Left lung (tissue), 4 donors: ENCODE measurements at regions not wholly inside any gene's neighbourhood (a gene's known extent, or its start where the extent isn't known, plus 50 kb on each side); places are given as distances from the start of the nearest gene placed in this dataset.
A peak's percentile ranks its signal among the peaks of the same experiment; 100 is the strongest.
"Not testable (repeated sequence)": the region's sequence is repeated elsewhere in the genome, so short reads cannot be mapped to it uniquely, and the experiment has no call there.

Experiments
- ATAC-seq: fragments of 200-7000 bp; cut with Tn5 transposase; one replicate; pipeline ENCODE4 v1.9.1; 2020; ENCODE audit warnings: moderate library complexity
- DNase-seq, 4 donors: peaks; one replicate each; pipeline ENCODE4 v3.0.0-alpha.2; 2013 to 2020
- H3K27ac ChIP-seq, 2 donors: fragments of 200-600 bp; sonication (generic) in 1 of 2; one replicate each; pipeline versions ENCODE4 v1.5.0 to v1.8.0; 2020 to 2021
- H3K27me3 ChIP-seq, 2 donors: fragments of 200-600 bp; sonication (generic) in 1 of 2; one replicate each; pipeline versions ENCODE4 v1.5.0 to v1.8.0; 2020 to 2021
- H3K36me3 ChIP-seq, 2 donors: fragments of 200-600 bp; sonication (generic) in 1 of 2; one replicate each; pipeline versions ENCODE4 v1.5.0 to v1.8.0; 2020 to 2021
- H3K4me1 ChIP-seq, 2 donors: fragments of 200-600 bp; one replicate each; pipeline ENCODE4 v1.8.0; 2021
- H3K4me3 ChIP-seq, 2 donors: fragments of 200-600 bp; sonication (generic) in 1 of 2; one replicate each; pipeline versions ENCODE4 v1.5.0 to v1.8.0; 2020 to 2021; ENCODE audit warnings: mild to moderate bottlenecking in 1 of 2
- H3K9me3 ChIP-seq, 2 donors: fragments of 200-600 bp; sonication (generic) in 1 of 2; one replicate each; pipeline versions ENCODE4 v1.5.0 to v1.8.0; 2020 to 2021
- intact Hi-C, 2 donors: fragments of 100-400 bp; cut with DNase I; formaldehyde crosslinking; loops; one replicate each; pipeline versions ENCODE4 v1.11.2 to v1.14.2; 2022
- TF ChIP-seq, protein P1 (sequence below), 2 donors: fragments of 200-600 bp; sonication (generic) in 1 of 2; IDR thresholded peaks; one replicate each; pipeline versions ENCODE4 v1.5.0 to v1.8.0; 2021; ENCODE audit warnings: antibody characterized with exemption in 2 of 2
- donor health status: DM: no; HTN: yes; CAD: no.
- donor health status: DM: no; HTN: no; CAD: no.

DNA sequence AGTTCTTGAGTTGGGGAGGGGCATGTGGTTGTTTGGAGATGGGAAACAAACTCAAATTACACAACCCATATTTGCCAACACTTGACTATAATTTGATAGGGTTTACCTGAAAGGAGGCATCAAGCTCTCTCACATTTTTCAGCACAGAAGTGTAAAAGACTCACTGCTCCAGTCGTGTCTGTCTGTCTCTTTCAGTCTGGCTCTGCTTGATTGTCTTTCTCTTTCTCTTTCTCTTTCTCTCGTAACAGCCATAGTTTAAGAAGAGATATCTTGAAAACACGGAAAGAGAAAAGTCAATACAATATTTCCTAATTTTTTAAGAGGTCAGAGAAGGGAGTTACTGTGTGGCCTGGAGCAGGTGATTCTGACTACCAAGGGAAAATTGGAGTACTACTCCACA lies 413.6 kb upstream of the CXorf51A start:
- Histone ChIP-seq H3K36me3 (no peaks in the 10 kb centered on the region), H3K4me3 (no peak overlapping the region), H3K9me3 (no peaks in the 10 kb centered on the region), H3K27ac (no peak overlapping the region), H3K27me3 (no peaks in the 10 kb centered on the region), H3K4me1 (no peaks in the 10 kb centered on the region)
- DNase-seq, result no peak
- ATAC-seq, result peak; percentile 26
- intact Hi-C loops, result no loop called here
- TF ChIP-seq, protein P1, sequence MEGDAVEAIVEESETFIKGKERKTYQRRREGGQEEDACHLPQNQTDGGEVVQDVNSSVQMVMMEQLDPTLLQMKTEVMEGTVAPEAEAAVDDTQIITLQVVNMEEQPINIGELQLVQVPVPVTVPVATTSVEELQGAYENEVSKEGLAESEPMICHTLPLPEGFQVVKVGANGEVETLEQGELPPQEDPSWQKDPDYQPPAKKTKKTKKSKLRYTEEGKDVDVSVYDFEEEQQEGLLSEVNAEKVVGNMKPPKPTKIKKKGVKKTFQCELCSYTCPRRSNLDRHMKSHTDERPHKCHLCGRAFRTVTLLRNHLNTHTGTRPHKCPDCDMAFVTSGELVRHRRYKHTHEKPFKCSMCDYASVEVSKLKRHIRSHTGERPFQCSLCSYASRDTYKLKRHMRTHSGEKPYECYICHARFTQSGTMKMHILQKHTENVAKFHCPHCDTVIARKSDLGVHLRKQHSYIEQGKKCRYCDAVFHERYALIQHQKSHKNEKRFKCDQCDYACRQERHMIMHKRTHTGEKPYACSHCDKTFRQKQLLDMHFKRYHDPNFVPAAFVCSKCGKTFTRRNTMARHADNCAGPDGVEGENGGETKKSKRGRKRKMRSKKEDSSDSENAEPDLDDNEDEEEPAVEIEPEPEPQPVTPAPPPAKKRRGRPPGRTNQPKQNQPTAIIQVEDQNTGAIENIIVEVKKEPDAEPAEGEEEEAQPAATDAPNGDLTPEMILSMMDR (IDR thresholded peaks at IDR 0.05), result no peak

DNA sequence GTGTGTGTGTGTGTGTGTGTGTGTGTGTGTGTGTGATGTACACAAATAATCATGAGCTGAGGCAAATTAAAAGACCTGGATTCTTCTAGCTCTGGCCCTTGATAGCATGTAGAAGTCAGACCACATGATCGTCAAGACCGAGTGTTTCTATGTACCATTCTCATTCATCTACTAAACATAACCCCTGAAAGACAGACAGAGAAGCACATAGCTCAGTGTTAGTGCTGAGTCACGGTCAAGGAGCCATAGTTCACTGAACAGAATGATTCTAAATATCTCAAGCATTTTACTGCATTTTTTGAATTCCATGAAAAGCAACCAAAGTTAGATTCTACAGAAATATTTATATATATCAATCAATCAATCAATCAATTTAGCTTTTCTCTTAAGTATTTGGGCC lies 412.3 kb upstream of the CXorf51A start:
- TF ChIP-seq, protein P1 (IDR thresholded peaks at IDR 0.05), result no peak
- H3K36me3 ChIP-seq, result no peaks in the 10 kb centered on the region
- no peaks in the 10 kb centered on the region for H3K4me1 ChIP-seq
- ATAC-seq (no peak), DNase-seq (no peak)
- H3K27ac ChIP-seq, result no peak overlapping the region
- H3K4me3 ChIP-seq, result no peak overlapping the region
- H3K27me3 ChIP-seq, result no peaks in the 10 kb centered on the region
- no peaks in the 10 kb centered on the region for H3K9me3 ChIP-seq
- intact Hi-C loops, result no loop called here

DNA sequence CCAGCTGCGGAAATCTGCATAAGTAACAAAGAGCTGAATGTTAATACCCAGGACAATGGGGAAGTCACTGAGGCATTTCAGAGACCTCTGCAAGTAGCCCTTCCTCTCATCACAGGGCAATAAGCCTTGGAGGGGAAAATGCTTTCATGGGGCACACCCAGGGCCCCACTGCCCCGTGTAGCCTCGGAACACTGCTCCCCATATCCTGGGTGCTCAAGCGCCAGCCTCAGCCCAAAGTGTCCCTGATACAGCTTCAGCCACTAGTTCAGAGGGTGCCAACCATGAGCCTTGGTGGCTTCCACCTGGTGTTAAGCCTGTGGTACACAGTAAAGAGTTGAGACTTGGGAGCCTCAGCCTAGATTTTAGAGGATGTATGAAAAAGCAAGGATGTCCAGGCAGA lies 402.8 kb upstream of the CXorf51A start:
- intact Hi-C loops, result no loop called here
- H3K4me3 ChIP-seq, result no peak overlapping the region
- TF ChIP-seq, protein P1 (IDR thresholded peaks at IDR 0.05), result no peak
- H3K27me3 ChIP-seq, result no peaks in the 10 kb centered on the region
- H3K4me1 ChIP-seq, result no peaks in the 10 kb centered on the region
- H3K9me3 ChIP-seq, result no peaks in the 10 kb centered on the region
- H3K27ac ChIP-seq, result no peak overlapping the region
- no peaks in the 10 kb centered on the region for H3K36me3 ChIP-seq
- DNase-seq, result no peak
- ATAC-seq, result no peak

DNA sequence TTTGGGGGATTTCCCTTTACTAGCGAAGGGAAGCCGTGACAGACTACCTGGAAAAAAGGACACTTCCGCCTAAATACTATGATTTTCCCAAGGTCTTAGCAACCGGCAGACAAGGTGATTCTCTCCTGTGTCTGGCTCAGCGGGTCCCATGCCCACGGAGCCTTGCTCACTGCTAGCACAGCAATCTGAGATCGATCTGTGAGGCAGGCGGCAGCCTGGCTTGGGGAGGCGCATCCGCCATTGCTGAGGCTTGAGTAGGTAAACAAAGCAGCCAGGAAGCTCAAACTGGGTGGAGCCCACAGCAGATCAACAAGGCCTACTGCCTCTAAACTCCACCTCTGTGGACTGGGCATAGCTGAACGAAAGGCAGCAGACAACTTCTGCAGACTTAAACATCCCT lies 385.9 kb upstream of the CXorf51A start:
- H3K36me3 ChIP-seq, H3K27me3 ChIP-seq, H3K27ac ChIP-seq, intact Hi-C loops, H3K9me3 ChIP-seq, ATAC-seq, H3K4me3 ChIP-seq, DNase-seq, H3K4me1 ChIP-seq: not testable (repeated sequence)

DNA sequence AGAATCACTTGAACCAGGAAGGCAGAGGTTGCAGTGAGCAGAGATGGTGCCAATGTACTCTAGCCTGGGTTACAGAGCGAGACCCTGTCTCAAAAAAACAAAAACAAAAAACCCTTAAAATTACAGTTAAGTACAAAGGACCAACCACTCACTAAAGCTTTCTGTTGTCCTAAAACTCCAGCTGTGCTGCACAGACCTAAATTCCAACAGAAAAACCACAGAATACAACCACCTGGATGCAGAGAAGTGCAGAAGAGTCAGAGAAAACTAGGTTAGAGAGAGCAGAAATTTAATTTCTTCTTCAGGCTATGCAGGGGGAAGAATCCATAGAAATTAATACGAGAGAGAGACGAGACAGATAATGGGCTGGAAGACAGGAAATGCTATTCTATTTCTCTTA lies 376.8 kb upstream of the CXorf51A start:
- intact Hi-C loops, result no loop called here
- Histone ChIP-seq H3K27ac (no peak overlapping the region), H3K4me3 (no peak overlapping the region), H3K4me1 (no peaks in the 10 kb centered on the region), H3K36me3 (no peaks in the 10 kb centered on the region), H3K9me3 (no peaks in the 10 kb centered on the region), H3K27me3 (no peaks in the 10 kb centered on the region)
- ATAC-seq, result no peak
- TF ChIP-seq, protein P1 (IDR thresholded peaks at IDR 0.05), result no peak
- DNase-seq, result no peak

DNA sequence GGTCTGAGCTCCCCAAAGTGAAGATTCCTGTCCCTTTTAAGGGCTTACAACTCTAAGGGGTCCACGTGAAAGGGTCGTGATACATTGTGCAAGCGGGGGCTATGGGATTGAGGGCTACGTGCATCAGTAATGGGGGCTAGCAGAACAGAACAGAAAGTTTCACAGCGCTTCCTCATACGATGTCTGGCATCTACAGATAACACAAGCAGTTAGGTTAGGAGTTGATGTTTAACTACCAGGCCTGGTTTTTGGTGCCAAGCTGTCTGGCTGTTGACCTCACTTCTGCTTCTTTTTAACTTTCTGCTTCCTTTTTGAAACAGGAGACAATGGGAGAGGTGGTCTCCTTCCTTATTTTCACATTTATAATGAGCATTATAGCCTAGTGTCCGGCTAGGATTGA lies 368.6 kb upstream of the CXorf51A start:
- no peaks in the 10 kb centered on the region for H3K36me3 ChIP-seq
- H3K27ac ChIP-seq, result no peak overlapping the region
- TF ChIP-seq, protein P1 (IDR thresholded peaks at IDR 0.05), result no peak
- DNase-seq, result no peak
- intact Hi-C loops, result no loop called here
- H3K4me3 ChIP-seq, result no peak overlapping the region
- no peak for ATAC-seq
- H3K4me1 ChIP-seq, result no peaks in the 10 kb centered on the region
- H3K27me3 ChIP-seq, result no peaks in the 10 kb centered on the region
- no peaks in the 10 kb centered on the region for H3K9me3 ChIP-seq
